LNCaP clone FGC (cell line): ENCODE measurements at regions not wholly inside any gene's neighbourhood (a gene's known extent, or its start where the extent isn't known, plus 50 kb on each side); places are given as distances from the start of the nearest gene placed in this dataset.

ENCODE experiments used
- DNase-seq: peaks from one replicate; pipeline ENCODE4 v3.0.0-alpha.2; 2011; ENCODE audit warnings: low read depth
- H3K4me3 ChIP-seq: 2 replicates; pipeline ENCODE4 v1.5.1; 2011; ENCODE audit warnings: mild to moderate bottlenecking, low read depth, low read length, control low read depth
- CTCF ChIP-seq: IDR thresholded peaks from 2 replicates; pipeline ENCODE4 v1.5.1; 2012; ENCODE audit warnings: mild to moderate bottlenecking; ENCODE audit not compliant: control insufficient read depth, insufficient read depth; ENCODE audit errors: extremely low read depth

GRCh38 chr5:103674251-103674650 is 111.7 kb upstream of the NUDT12 start:
- peak; percentile 96 for DNase-seq
- TF ChIP-seq CTCF: no peak
- no peak overlapping the region for H3K4me3 ChIP-seq

- H3K4me3 ChIP-seq: no peak overlapping the region
- peak; percentile 77 for DNase-seq
- TF ChIP-seq CTCF: no peak
These were observed 107.0 kb upstream of the NUDT12 start for GRCh38 chr5:103669615-103670014.

- no peak for TF ChIP-seq CTCF
- no peak overlapping the region for H3K4me3 ChIP-seq
- no peak for DNase-seq
These were observed 105.7 kb upstream of the NUDT12 start for GRCh38 chr5:103668281-103668680.

- no peak for DNase-seq
- H3K4me3 ChIP-seq: no peak overlapping the region
- no peak for TF ChIP-seq CTCF
These were observed 104.5 kb upstream of the NUDT12 start for GRCh38 chr5:103667068-103667467.

- no peak for DNase-seq
- no peak overlapping the region for H3K4me3 ChIP-seq
- no peak for TF ChIP-seq CTCF
These were observed 94.7 kb upstream of the NUDT12 start for GRCh38 chr5:103657301-103657700.

- TF ChIP-seq CTCF: no peak
- no peak for DNase-seq
- no peak overlapping the region for H3K4me3 ChIP-seq
These were observed 85.5 kb upstream of the NUDT12 start for GRCh38 chr5:103648086-103648485.

- DNase-seq: no peak
- H3K4me3 ChIP-seq: no peak overlapping the region
- no peak for TF ChIP-seq CTCF
These were observed 84.4 kb upstream of the NUDT12 start for GRCh38 chr5:103646698-103647614.
